BLaER1 treated with 17β-estradiol and CSF1 and Interleukin-3, amounts not matched to agents 10 nM and 100 nM (cell line): ENCODE measurements at regions not wholly inside any gene's neighbourhood (a gene's known extent, or its start where the extent isn't known, plus 50 kb on each side); places are given as distances from the start of the nearest gene placed in this dataset.

ENCODE experiments used
- H3K27ac ChIP-seq, 11 experiments: shearing (Covaris generic); formaldehyde crosslinking; 2 replicates each; pipeline ENCODE4 v1.8.1; 2022
- H3K27me3 ChIP-seq, 11 experiments: shearing (Covaris generic); formaldehyde crosslinking; 2 replicates each; pipeline ENCODE4 v1.8.1; 2022
- H3K36me3 ChIP-seq, 11 experiments: shearing (Covaris generic); formaldehyde crosslinking; 2 replicates each; pipeline ENCODE4 v1.8.1; 2022
- H3K4me1 ChIP-seq, 10 experiments: shearing (Covaris generic); formaldehyde crosslinking; 2 replicates each; pipeline ENCODE4 v1.8.1; 2022
- H3K4me2 ChIP-seq, 11 experiments: shearing (Covaris generic); formaldehyde crosslinking; 2 replicates each; pipeline ENCODE4 v1.8.1; 2022
- H3K4me3 ChIP-seq, 10 experiments: shearing (Covaris generic); formaldehyde crosslinking; 2 replicates each; pipeline ENCODE4 v1.8.1; 2022
- H3K9ac ChIP-seq, 11 experiments: shearing (Covaris generic); formaldehyde crosslinking; 2 replicates each; pipeline ENCODE4 v1.8.1; 2022
- H3K9me3 ChIP-seq, 11 experiments: shearing (Covaris generic); formaldehyde crosslinking; replicated peaks in 1 of 11; 2 replicates each; pipeline ENCODE4 v1.8.1; 2022
- H4K20me1 ChIP-seq, 11 experiments: shearing (Covaris generic); formaldehyde crosslinking; 2 replicates each; pipeline ENCODE4 v1.8.1; 2022
- Cebpa-rat ChIP-seq, 11 experiments: shearing (Covaris generic); IDR thresholded peaks; 2 replicates each; pipeline ENCODE4 v1.8.1; 2022

DNA sequence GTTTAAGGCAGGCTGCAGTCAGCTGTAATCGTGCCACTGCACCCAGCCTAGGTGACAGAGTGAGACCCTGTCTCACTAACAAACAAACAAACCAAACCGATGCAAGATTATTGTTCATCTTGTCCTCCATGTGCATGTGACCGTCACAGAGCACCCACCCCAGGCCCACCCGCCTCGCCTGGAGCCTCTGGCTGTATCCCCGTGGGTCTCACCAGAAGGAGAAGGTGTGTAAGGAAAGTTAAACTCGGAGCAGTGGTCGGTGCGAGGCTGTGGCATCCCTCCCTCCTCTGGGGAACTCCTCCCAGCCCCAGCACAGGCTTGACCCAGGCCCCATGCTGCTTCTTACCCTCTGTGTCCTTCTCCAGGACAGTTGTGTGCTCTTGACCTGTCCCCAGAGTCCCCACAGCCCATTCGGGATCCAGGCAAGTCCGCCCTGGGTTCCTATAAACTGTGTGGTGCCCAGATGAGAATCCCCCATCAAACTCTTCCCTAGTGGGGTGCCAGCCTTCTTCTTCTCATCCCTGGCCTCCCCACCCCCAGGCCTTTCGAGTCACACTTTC, 318.4 kb downstream of the AJAP1 start:
- no peak overlapping the region for H3K27ac ChIP-seq
- H4K20me1 ChIP-seq: no peaks in the 10 kb centered on the region
- no peaks in the 10 kb centered on the region for H3K4me1 ChIP-seq
- TF ChIP-seq Cebpa-rat (IDR thresholded peaks at IDR 0.05): no peak
- no peak overlapping the region for H3K4me3 ChIP-seq
- no peak overlapping the region for H3K4me2 ChIP-seq
- H3K36me3 ChIP-seq: no peaks in the 10 kb centered on the region
- no peaks in the 10 kb centered on the region for H3K27me3 ChIP-seq
- no peak overlapping the region for H3K9ac ChIP-seq
- H3K9me3 ChIP-seq: peaks cover 0 to 13% (median 6%) of the 10 kb centered on the region in 11 experiments; a peak in 6 of 22 replicates

DNA sequence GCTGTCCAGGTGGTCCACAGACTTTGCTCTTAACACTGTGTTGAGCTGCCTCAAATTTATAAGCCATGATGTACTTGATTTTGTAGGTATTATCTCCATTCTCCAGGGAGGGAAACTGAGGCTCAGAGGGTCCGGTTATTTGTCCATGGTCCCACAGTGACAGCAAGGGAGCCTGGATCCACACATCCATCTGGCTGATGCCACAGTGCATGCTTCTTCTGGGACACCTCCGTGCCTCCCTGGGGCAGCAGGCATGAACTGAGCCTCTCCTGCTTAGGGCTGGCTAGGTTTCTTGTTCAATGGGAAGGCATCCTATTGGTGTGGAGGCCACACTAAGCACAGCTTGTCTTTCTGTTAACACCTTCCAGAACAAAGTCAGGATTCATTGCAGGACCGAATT, 317.3 kb downstream of the AJAP1 start:
- no peak for TF ChIP-seq Cebpa-rat (IDR thresholded peaks at IDR 0.05)
- peaks cover 0 to 18% (median 6%) of the 10 kb centered on the region in 11 experiments; a peak in 6 of 22 replicates for H3K9me3 ChIP-seq
- no peaks in the 10 kb centered on the region for H3K36me3 ChIP-seq
- no peak overlapping the region for H3K27ac ChIP-seq
- H3K27me3 ChIP-seq: no peaks in the 10 kb centered on the region
- H3K4me2 ChIP-seq: no peak overlapping the region
- H3K4me1 ChIP-seq: no peaks in the 10 kb centered on the region
- no peaks in the 10 kb centered on the region for H4K20me1 ChIP-seq
- H3K9ac ChIP-seq: no peak overlapping the region
- H3K4me3 ChIP-seq: no peak overlapping the region

DNA sequence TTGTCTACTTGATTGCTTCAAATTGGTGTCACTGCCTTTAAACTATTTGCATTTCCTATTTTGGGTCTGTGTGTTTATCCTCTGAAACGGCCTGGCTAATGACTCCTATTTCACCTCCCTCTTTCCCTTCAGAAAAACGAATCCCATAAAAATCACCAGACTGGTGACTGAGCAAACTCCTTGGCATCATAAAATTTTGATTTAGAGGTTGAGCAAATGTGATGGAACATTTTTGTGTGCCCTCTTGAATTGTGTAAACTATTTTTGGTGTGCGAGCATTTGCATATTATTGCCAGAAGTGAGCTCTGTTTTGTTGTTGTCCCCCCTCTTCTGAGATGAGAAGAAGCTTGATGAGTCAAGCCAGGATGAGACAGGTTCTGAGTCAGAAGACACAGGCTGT, 316.1 kb downstream of the AJAP1 start:
- Histone ChIP-seq H3K9me3 (peaks cover 0 to 18% (median 6%) of the 10 kb centered on the region in 11 experiments; a peak in 6 of 22 replicates), H3K4me2 (no peak overlapping the region), H4K20me1 (no peaks in the 10 kb centered on the region), H3K4me1 (no peaks in the 10 kb centered on the region), H3K27me3 (no peaks in the 10 kb centered on the region), H3K4me3 (no peak overlapping the region), H3K9ac (no peak overlapping the region), H3K27ac (no peak overlapping the region), H3K36me3 (no peaks in the 10 kb centered on the region)
- no peak for TF ChIP-seq Cebpa-rat (IDR thresholded peaks at IDR 0.05)

DNA sequence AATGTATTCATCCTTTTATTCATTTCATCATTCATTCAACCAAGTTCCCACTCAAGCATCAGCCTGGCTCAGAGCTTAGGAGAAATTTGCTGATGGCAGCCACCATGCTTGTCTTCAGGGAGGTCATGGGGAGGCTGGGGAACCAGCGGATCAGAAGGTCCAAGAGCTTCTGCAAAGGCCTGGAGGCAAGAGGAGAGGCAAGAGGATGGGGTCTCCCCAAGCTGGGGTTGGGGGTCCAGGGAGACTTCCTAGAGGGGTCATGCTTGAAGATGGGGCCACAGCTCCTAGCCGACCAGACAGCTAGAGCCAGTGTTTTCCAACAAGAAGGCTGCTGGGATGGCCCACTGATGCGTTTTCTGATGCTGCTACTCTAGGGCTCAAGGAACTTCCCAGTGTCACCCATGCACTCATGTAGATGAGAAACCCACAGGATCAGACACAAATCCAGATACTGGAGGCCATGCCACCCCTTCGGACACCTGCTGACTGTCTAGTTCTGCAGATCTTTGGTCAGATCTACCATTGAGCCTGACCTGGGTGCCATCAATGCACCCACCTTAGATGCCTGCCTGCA, 315.2 kb downstream of the AJAP1 start:
- no peaks in the 10 kb centered on the region for H3K4me1 ChIP-seq
- H3K27me3 ChIP-seq: no peaks in the 10 kb centered on the region
- H3K4me2 ChIP-seq: no peak overlapping the region
- H3K9ac ChIP-seq: no peak overlapping the region
- H4K20me1 ChIP-seq: no peaks in the 10 kb centered on the region
- no peak for TF ChIP-seq Cebpa-rat (IDR thresholded peaks at IDR 0.05)
- no peaks in the 10 kb centered on the region for H3K36me3 ChIP-seq
- no peak overlapping the region for H3K27ac ChIP-seq
- H3K4me3 ChIP-seq: no peak overlapping the region
- peaks cover 0 to 18% (median 6%) of the 10 kb centered on the region in 11 experiments; a peak in 6 of 22 replicates for H3K9me3 ChIP-seq

DNA sequence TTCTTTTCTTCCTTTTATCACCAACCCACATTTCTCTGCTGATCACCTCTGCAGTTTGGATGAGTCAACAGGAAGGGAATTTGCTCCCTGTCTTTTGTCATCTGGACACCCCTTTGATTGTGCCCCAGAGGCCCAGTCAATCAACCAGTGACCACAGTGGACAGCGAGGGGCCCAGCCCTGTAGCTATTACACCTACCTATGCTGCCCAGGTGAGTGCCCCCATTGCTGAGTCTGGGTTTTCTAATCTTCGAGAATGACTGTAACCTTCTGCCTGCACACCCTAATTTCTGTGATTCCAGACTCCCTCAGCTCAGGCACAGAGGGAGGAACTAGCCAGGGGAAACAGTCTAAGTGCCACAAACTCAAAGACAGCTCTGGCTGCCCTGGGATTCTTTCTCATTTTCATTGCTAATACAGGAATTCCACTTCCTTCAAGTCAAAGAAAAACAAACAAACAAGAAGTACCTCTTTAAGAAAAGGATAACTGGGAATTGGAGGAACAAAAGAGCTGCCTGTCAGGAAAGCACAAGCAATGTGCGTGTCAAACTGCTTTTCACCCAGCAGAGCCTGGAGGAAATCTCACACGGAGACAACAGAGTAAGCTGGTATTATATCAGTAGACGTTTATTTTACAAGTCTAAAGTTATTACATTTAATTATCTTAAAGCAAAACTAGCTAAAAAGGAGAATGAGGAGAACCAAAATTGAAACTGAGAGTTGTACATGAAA, 311.1 kb downstream of the AJAP1 start:
- Histone ChIP-seq H3K27me3 (no peaks in the 10 kb centered on the region), H4K20me1 (no peaks in the 10 kb centered on the region; a peak in 1 of 22 replicates), H3K36me3 (no peaks in the 10 kb centered on the region), H3K4me3 (no peak overlapping the region), H3K27ac (no peak overlapping the region), H3K4me1 (no peaks in the 10 kb centered on the region), H3K4me2 (no peak overlapping the region), H3K9me3 (peaks cover 0 to 18% (median 6%) of the 10 kb centered on the region in 11 experiments; a peak in 6 of 22 replicates), H3K9ac (no peak overlapping the region)
- TF ChIP-seq Cebpa-rat (IDR thresholded peaks at IDR 0.05): no peak

DNA sequence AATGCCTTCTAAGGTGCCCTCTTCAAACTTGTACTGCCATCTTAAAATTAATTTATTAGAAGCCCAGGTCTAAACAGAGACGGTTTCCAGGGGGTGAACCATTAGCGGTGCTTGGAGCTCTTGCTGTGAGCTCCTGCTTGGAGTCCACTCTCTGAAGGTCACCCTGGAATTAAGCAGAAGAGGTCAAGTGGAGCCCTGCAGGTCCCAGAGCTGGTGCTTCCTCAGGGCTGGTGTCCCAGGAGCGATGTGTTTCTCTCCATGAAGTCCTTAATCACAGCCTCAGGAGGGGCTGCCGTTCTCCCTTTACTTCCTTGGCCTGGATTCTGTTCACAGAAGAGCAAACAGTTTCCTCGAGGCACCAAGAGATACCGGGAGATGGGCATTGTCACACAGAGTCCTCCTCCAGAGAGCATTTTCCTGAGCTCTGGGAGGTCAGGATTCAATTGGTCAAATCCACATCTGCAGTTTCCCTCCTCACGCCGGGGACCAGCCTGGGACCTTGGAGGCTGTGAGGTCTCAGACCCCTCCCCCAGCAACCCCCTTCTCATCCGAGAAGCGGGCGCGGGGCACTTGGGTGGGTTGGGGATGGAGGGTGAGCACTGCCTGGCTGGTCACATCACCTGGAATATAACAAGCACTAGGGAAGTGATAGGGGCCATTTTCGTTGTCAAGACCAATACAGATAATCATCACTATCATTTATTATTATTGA, 310.4 kb downstream of the AJAP1 start:
- H3K4me2 ChIP-seq: no peak overlapping the region
- no peaks in the 10 kb centered on the region for H3K36me3 ChIP-seq
- peaks cover 0 to 4% (median 0%) of the 10 kb centered on the region in 10 experiments; a peak in 1 of 20 replicates for H3K4me1 ChIP-seq
- H3K9ac ChIP-seq: no peak overlapping the region
- TF ChIP-seq Cebpa-rat (IDR thresholded peaks at IDR 0.05): no peak
- H3K27ac ChIP-seq: no peak overlapping the region
- H3K4me3 ChIP-seq: no peak overlapping the region
- H3K9me3 ChIP-seq: peaks cover 0 to 17% (median 6%) of the 10 kb centered on the region in 11 experiments; a peak in 6 of 22 replicates
- no peaks in the 10 kb centered on the region; a peak in 1 of 22 replicates for H4K20me1 ChIP-seq
- H3K27me3 ChIP-seq: no peaks in the 10 kb centered on the region

DNA sequence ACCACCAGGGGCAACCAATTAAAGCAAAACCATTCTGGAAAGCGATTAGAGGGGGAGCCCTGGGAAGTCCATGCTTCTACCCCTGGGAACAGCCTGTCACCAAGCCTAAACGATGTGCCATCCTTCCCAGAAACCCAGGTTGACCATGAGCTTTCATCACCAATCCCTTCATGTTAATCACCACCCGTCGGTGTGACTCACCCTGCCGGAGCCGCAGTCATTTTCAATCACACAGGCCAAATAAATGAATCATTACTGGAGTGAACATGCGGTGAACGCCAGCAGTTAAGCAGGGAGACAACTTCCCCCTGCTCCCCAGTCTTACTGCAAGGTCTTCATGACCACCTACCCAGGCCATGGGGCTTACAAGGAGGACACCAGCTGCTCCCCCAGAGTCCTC, 308.8 kb downstream of the AJAP1 start:
- no peak overlapping the region for H3K27ac ChIP-seq
- no peak for TF ChIP-seq Cebpa-rat (IDR thresholded peaks at IDR 0.05)
- H3K36me3 ChIP-seq: no peaks in the 10 kb centered on the region
- H3K9me3 ChIP-seq: peaks cover 0 to 9% (median 2%) of the 10 kb centered on the region in 11 experiments; a peak in 6 of 22 replicates
- no peaks in the 10 kb centered on the region; a peak in 1 of 22 replicates for H4K20me1 ChIP-seq
- H3K9ac ChIP-seq: no peak overlapping the region
- H3K27me3 ChIP-seq: no peaks in the 10 kb centered on the region
- no peak overlapping the region for H3K4me2 ChIP-seq
- H3K4me1 ChIP-seq: peaks cover 0 to 4% (median 0%) of the 10 kb centered on the region in 10 experiments; a peak in 1 of 20 replicates
- H3K4me3 ChIP-seq: no peak overlapping the region

DNA sequence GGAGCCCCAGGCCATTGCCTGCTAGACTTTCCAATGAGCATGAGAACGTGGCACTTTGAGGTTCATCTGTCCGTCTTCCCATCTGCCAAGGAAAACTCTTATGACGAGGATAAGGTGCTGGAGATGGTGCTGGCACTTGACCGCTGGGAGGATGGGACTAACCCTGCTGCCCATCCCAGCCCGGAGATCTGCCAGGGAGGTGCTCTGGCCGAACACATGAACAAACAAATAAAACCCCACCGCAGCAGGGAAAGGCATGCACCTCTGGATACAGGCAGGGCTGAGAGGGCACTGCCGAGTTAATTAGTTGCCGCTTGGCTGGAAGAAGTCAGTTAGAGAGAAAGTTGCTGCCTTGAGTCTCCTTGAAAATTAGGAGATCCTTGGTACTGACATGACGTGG, 308.4 kb downstream of the AJAP1 start:
- no peak overlapping the region for H3K27ac ChIP-seq
- no peak overlapping the region for H3K4me3 ChIP-seq
- peaks cover 0 to 4% (median 0%) of the 10 kb centered on the region in 11 experiments; a peak in 3 of 22 replicates for H3K9me3 ChIP-seq
- no peak for TF ChIP-seq Cebpa-rat (IDR thresholded peaks at IDR 0.05)
- H3K9ac ChIP-seq: no peak overlapping the region
- no peaks in the 10 kb centered on the region; a peak in 1 of 22 replicates for H4K20me1 ChIP-seq
- no peaks in the 10 kb centered on the region for H3K36me3 ChIP-seq
- H3K4me2 ChIP-seq: no peak overlapping the region
- H3K4me1 ChIP-seq: peaks cover 0 to 4% (median 0%) of the 10 kb centered on the region in 10 experiments; a peak in 1 of 20 replicates
- H3K27me3 ChIP-seq: no peaks in the 10 kb centered on the region
